AG10803 (cell line): ENCODE measurements at regions not wholly inside any gene's neighbourhood (a gene's known extent, or its start where the extent isn't known, plus 50 kb on each side); places are given as distances from the start of the nearest gene placed in this dataset.

Source experiments
- DNase-seq: peaks from one replicate; pipeline ENCODE4 v3.0.0; 2010; ENCODE audit warnings: low read depth
- H3K4me3 ChIP-seq: 2 replicates; pipeline ENCODE4 v1.5.1; 2011; ENCODE audit warnings: mild to moderate bottlenecking, low read length, control low read depth
- CTCF ChIP-seq: conservative IDR thresholded peaks from 2 replicates; pipeline ENCODE4 v1.5.1; 2011; ENCODE audit warnings: mild to moderate bottlenecking, low read length, control low read depth, inconsistent platforms

- TF ChIP-seq CTCF: no peak
- no peak overlapping the region for H3K4me3 ChIP-seq
- no peak for DNase-seq
Measured at GRCh38 chr5:16392718-16393117, 72.9 kb downstream of the ZNF622 start.

GRCh38 chr5:16391858-16392649, 73.5 kb downstream of the ZNF622 start:
- no peak for TF ChIP-seq CTCF
- no peak for DNase-seq
- no peak overlapping the region for H3K4me3 ChIP-seq

GRCh38 chr5:16390825-16391224, 74.8 kb downstream of the ZNF622 start:
- DNase-seq: no peak
- no peak overlapping the region for H3K4me3 ChIP-seq
- TF ChIP-seq CTCF: no peak

DNA sequence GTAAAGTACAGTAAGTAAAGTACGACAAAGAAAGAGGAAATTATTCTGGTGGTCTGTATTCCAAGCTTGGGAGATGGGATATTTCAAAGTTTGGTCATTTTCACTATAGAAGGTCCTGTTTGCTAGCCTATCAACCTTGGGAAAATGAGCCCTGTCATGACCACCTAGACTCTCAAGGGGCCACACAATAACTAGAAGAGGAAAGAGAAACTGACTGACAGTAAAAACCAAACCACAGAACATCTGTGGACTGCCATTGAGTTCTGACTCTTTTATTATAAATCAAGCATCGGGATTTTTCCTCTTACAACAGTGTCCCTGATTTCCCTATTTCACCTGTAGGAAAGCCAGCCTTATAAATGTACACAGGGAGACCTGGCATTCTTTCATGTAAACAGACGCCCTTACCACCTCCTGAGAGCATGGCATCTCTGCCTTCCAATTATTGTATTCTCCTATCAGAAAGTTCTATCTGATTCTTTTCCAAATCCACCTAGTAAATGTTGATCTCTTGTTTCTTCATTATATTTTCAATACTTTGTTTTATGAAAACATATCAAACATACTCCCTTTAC, 80.0 kb downstream of the ZNF622 start:
- no peak for TF ChIP-seq CTCF
- H3K4me3 ChIP-seq: no peak overlapping the region
- DNase-seq: no peak

DNA sequence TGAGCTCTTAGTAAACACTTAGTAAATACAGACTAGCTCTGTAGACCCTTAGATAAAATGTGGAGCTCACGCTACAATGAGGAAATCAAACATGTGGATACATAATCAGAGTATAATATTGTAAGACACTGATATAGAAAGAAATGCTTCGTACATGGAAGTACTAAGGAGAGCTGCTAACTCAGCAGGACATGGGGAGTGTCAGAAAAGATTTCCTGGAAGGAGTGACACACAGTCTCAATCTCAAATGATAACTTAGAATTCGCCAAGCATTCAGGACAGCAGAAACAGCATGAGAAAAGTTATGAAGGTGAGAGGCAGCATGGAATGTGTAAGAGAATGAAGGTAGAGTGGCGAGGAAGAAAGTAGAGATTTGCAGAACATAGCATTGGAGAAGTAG, 80.8 kb downstream of the ZNF622 start:
- TF ChIP-seq CTCF: no peak
- no peak for DNase-seq

GRCh38 chr5:16384222-16384621, 81.4 kb downstream of the ZNF622 start:
- DNase-seq: no peak
- no peak overlapping the region for H3K4me3 ChIP-seq
- TF ChIP-seq CTCF: no peak

More for the DNA sequence above, 80.8 kb downstream of the ZNF622 start:
- H3K4me3 ChIP-seq: no peak overlapping the region

- no peak for TF ChIP-seq CTCF
- H3K4me3 ChIP-seq: no peak overlapping the region
- DNase-seq: peak; percentile 5
Measured at GRCh38 chr5:16383544-16384052, 82.0 kb downstream of the ZNF622 start.
